ENCODE measurements at regions not wholly inside any gene's neighbourhood (a gene's known extent, or its start where the extent isn't known, plus 50 kb on each side); places are given as distances from the start of the nearest gene placed in this dataset.

- ChIA-PET POLR2A (no interaction called here), CTCF (no interaction called here), RAD21 (ENCODE audit: low non-redundant PET in 1 of 2, low total read pairs in 2 of 2, uncharacterized antibody in 2 of 2, unreplicated experiment in 2 of 2) (no interaction called here)
- no peaks in the 10 kb centered on the region for H3K27me3 ChIP-seq (ENCODE audit: insufficient read depth, low read length)
- H2AFZ ChIP-seq (ENCODE audit: low read depth, low read length, poor library complexity, severe bottlenecking) = no peak overlapping the region
- H3K79me2 ChIP-seq (ENCODE audit: insufficient read depth, low read length) = no peaks in the 10 kb centered on the region
- no peak overlapping the region for H3K27ac ChIP-seq (ENCODE audit: low read depth, low read length)
- H3K4me3 ChIP-seq (replicated peaks in 1 of 2; ENCODE audit: low read depth in 1 of 2, low read length in 2 of 2) = no peak overlapping the region
- TF ChIP-seq RAD21 (IDR thresholded peaks at IDR 0.05; ENCODE audit: low read depth) = no peak
- no peak for TF ChIP-seq TCF7L2 (IDR thresholded peaks at IDR 0.05; ENCODE audit: borderline replicate concordance, extremely low read depth, insufficient read depth, insufficient read length)
- TF ChIP-seq, protein P1, sequence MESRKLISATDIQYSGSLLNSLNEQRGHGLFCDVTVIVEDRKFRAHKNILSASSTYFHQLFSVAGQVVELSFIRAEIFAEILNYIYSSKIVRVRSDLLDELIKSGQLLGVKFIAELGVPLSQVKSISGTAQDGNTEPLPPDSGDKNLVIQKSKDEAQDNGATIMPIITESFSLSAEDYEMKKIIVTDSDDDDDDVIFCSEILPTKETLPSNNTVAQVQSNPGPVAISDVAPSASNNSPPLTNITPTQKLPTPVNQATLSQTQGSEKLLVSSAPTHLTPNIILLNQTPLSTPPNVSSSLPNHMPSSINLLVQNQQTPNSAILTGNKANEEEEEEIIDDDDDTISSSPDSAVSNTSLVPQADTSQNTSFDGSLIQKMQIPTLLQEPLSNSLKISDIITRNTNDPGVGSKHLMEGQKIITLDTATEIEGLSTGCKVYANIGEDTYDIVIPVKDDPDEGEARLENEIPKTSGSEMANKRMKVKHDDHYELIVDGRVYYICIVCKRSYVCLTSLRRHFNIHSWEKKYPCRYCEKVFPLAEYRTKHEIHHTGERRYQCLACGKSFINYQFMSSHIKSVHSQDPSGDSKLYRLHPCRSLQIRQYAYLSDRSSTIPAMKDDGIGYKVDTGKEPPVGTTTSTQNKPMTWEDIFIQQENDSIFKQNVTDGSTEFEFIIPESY (IDR thresholded peaks at IDR 0.05; ENCODE audit: extremely low read depth, insufficient replicate concordance, low read length) = no peak
- TF ChIP-seq ELF1 (IDR thresholded peaks at IDR 0.05; ENCODE audit: borderline replicate concordance, low read depth) = no peak
- no peaks in the 10 kb centered on the region for H4K20me1 ChIP-seq (ENCODE audit: insufficient read depth)
- no peak overlapping the region for H3K9ac ChIP-seq (ENCODE audit: low read length)
- intact Hi-C loops (cut with micrococcal nuclease) = no loop called here
- no peak overlapping the region for H3K4me2 ChIP-seq (ENCODE audit: low read length)
- no TSS peak for BruUV-seq (replicated peaks)
- ATAC-seq (no peak), DNase-seq (ENCODE audit: low read depth, low spot score) (no peak)
- H3K9me3 ChIP-seq (ENCODE audit: control insufficient read depth in 1 of 2, insufficient read depth in 1 of 2, low read depth in 1 of 2, low read length in 2 of 2) = no peaks in the 10 kb centered on the region; a peak in 1 of 4 replicates
- H3K9me2 ChIP-seq (ENCODE audit: insufficient read depth) = no peaks in the 10 kb centered on the region
- H3K4me1 ChIP-seq (ENCODE audit: control insufficient read depth in 1 of 2, insufficient read depth in 2 of 2, low read length in 2 of 2) = no peaks in the 10 kb centered on the region
- no peaks in the 10 kb centered on the region for H3K36me3 ChIP-seq (ENCODE audit: control insufficient read depth in 1 of 2, insufficient read depth in 2 of 2, low read length in 2 of 2)
Measured at GRCh38 chr4:64582492-64582891, 173.2 kb upstream of the TECRL start.

DNA sequence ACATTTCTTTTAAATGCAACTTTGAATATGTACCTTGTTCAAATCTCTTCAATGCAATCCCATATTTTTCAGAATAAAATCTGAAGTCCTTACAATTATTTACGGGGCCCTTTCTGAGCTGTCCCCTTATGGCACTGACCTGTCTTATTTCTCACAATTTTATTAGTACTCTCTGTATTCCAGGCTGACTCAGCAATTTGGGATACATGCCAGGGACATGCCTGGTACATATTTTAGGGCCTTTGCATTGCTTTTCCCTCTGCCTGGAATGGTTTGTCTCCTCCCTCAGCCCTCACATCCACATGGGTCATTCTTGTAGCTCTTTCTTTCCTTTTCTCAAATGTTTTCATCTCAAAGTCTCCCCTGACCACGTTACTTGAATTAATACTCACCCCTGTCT lies 172.2 kb upstream of the TECRL start:
- no peaks in the 10 kb centered on the region for H4K20me1 ChIP-seq (ENCODE audit: insufficient read depth)
- H2AFZ ChIP-seq (ENCODE audit: low read depth, low read length, poor library complexity, severe bottlenecking) = no peak overlapping the region
- POLR2A ChIA-PET = no interaction called here
- BruUV-seq (replicated peaks) = no TSS peak
- H3K9me2 ChIP-seq (ENCODE audit: insufficient read depth) = no peaks in the 10 kb centered on the region
- no peak overlapping the region for H3K9ac ChIP-seq (ENCODE audit: low read length)
- H3K9me3 ChIP-seq (ENCODE audit: control insufficient read depth in 1 of 2, insufficient read depth in 1 of 2, low read depth in 1 of 2, low read length in 2 of 2) = no peaks in the 10 kb centered on the region; a peak in 1 of 4 replicates
- RAD21 ChIA-PET (ENCODE audit: low non-redundant PET in 1 of 2, low total read pairs in 2 of 2, uncharacterized antibody in 2 of 2, unreplicated experiment in 2 of 2) = no interaction called here
- H3K4me2 ChIP-seq (ENCODE audit: low read length) = no peak overlapping the region
- H3K4me1 ChIP-seq (ENCODE audit: control insufficient read depth in 1 of 2, insufficient read depth in 2 of 2, low read length in 2 of 2) = no peaks in the 10 kb centered on the region
- no peaks in the 10 kb centered on the region for H3K79me2 ChIP-seq (ENCODE audit: insufficient read depth, low read length)
- H3K4me3 ChIP-seq (replicated peaks in 1 of 2; ENCODE audit: low read depth in 1 of 2, low read length in 2 of 2) = no peak overlapping the region
- no peak overlapping the region for H3K27ac ChIP-seq (ENCODE audit: low read depth, low read length)
- DNase-seq (ENCODE audit: low read depth, low spot score) (no peak), ATAC-seq (no peak)
- CTCF ChIA-PET = no interaction called here
- H3K27me3 ChIP-seq (ENCODE audit: insufficient read depth, low read length) = no peaks in the 10 kb centered on the region
- no peaks in the 10 kb centered on the region for H3K36me3 ChIP-seq (ENCODE audit: control insufficient read depth in 1 of 2, insufficient read depth in 2 of 2, low read length in 2 of 2)
- intact Hi-C loops (cut with micrococcal nuclease) = no loop called here
- TF ChIP-seq, protein P2, sequence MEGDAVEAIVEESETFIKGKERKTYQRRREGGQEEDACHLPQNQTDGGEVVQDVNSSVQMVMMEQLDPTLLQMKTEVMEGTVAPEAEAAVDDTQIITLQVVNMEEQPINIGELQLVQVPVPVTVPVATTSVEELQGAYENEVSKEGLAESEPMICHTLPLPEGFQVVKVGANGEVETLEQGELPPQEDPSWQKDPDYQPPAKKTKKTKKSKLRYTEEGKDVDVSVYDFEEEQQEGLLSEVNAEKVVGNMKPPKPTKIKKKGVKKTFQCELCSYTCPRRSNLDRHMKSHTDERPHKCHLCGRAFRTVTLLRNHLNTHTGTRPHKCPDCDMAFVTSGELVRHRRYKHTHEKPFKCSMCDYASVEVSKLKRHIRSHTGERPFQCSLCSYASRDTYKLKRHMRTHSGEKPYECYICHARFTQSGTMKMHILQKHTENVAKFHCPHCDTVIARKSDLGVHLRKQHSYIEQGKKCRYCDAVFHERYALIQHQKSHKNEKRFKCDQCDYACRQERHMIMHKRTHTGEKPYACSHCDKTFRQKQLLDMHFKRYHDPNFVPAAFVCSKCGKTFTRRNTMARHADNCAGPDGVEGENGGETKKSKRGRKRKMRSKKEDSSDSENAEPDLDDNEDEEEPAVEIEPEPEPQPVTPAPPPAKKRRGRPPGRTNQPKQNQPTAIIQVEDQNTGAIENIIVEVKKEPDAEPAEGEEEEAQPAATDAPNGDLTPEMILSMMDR (IDR thresholded peaks at IDR 0.05 in 2 of 3, conservative IDR thresholded peaks at IDR 0.05 in 1 of 3; ENCODE audit: borderline replicate concordance in 1 of 3, insufficient read depth in 1 of 3, low read depth in 2 of 3, low read length in 2 of 3) = no peak
- TF ChIP-seq SRF (IDR thresholded peaks at IDR 0.05; ENCODE audit: low read depth) (no peak), CEBPB (IDR thresholded peaks at IDR 0.05; ENCODE audit: low read depth) (no peak), ELF1 (IDR thresholded peaks at IDR 0.05; ENCODE audit: borderline replicate concordance, low read depth) (no peak), FOSL1 (IDR thresholded peaks at IDR 0.05; ENCODE audit: low read depth) (no peak), ATF3 (IDR thresholded peaks at IDR 0.05) (no peak), JUND (IDR thresholded peaks at IDR 0.05) (no peak), RAD21 (IDR thresholded peaks at IDR 0.05; ENCODE audit: low read depth) (no peak), ZFX (IDR thresholded peaks at IDR 0.05) (no peak), ZNF274 (IDR thresholded peaks at IDR 0.05; ENCODE audit: low read depth, low read length) (no peak), CBX3 (IDR thresholded peaks at IDR 0.05; ENCODE audit: low read depth) (no peak), POLR2AphosphoS5 (IDR thresholded peaks at IDR 0.05; ENCODE audit: low read depth, low read length) (no peak), EGR1 (IDR thresholded peaks at IDR 0.05; ENCODE audit: low read depth) (no peak)
- TF ChIP-seq, protein P1 (IDR thresholded peaks at IDR 0.05; ENCODE audit: extremely low read depth, insufficient replicate concordance, low read length) = no peak

All from HCT116 (cell line).